ENCODE measurements at regions not wholly inside any gene's neighbourhood (a gene's known extent, or its start where the extent isn't known, plus 50 kb on each side); places are given as distances from the start of the nearest gene placed in this dataset.
"Not testable (repeated sequence)": the region's sequence is repeated elsewhere in the genome, so short reads cannot be mapped to it uniquely, and the experiment has no call there.

DNA sequence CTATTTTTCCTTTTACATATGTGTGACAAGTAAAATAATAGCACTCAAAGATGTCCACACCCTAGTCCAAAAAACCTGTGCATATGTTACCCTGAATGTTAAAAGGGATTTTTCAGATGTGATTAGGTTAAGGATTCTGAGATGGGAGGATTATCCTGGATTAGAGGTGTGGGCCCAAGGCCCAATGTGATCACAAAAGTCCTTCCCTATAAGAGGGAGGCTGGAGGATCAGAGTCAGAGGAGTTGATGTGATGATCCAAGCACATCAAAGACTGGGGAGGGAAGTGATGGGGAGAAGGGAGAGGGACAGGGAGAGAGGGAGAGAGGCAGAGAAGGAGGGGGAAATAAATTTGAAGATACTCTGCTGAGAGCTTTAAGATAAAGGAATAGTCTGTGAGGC is 512.6 kb downstream of the PLOD2 start:
- DNase-seq: no peak

DNA sequence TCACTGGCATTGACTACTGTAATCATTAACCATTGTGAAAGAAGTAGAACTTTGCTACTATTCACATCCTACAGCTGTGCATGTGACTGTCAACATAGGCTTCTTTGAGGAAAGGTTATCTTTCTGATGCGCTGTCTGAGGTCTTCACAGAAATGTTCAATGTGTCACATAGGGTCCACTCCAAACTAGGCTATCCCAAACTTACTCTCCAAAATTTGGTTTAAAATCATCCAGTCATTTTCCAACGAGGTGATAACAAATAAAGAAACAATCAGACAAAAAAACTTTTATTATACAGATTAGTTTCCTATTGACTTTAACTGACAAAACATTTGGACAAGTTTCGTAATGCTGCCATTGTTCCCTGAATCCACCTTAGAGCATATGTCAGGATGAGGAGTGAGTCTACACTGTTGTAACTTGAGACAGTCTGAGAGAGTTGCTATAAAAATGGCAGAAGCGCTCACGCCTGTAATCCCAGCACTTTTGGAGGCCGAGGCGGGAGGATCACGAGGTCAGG is 511.6 kb downstream of the PLOD2 start:
- no peak for DNase-seq

- no peak for DNase-seq
These were observed 510.8 kb downstream of the PLOD2 start for GRCh38 chr3:145650170-145650569.

GRCh38 chr3:145671121-145671520 is 489.9 kb downstream of the PLOD2 start:
- DNase-seq: no peak

DNA sequence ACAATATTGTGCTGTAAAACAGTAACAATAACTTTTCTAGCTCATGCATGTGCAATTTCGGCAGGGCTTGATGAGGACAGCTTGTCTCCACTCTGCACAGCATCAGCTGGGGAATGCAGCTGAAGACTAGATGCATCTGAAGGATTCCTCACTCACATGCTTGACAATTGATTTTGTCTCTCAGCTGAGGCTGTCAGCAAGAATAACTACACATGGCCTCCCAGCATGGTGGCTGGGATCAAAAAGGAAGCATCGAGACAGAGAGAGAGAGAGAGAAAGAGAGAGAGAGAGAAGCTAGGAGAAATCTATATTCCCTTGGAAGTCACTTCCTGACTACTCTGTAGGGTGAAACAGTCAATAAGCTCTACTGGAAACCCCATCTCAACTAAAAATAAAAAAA is 487.1 kb downstream of the PLOD2 start:
- no peak for DNase-seq

GRCh38 chr3:145678401-145678800 is 482.6 kb downstream of the PLOD2 start:
- DNase-seq: no peak

- no peak for DNase-seq
These were observed 479.8 kb downstream of the PLOD2 start for GRCh38 chr3:145681181-145681580.

DNA sequence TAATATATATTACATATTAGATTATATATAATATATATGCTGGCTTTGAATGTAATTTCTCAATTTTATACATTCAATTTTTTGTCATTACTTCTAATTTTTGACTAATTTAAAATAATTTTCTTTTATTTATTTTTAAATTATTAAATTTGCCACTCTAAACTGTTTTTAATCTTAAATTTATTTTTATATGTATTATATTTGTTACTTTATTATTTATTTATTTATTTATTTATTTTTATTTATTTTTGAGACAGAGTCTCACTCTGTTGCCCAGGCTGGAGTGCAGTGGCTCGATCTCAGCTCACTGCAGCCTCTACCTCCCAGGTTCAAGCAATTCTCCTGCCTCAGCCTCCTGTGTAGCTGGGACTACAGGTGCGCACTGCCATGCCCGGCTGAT is 473.0 kb downstream of the PLOD2 start:
- DNase-seq: not testable (repeated sequence)

DNA sequence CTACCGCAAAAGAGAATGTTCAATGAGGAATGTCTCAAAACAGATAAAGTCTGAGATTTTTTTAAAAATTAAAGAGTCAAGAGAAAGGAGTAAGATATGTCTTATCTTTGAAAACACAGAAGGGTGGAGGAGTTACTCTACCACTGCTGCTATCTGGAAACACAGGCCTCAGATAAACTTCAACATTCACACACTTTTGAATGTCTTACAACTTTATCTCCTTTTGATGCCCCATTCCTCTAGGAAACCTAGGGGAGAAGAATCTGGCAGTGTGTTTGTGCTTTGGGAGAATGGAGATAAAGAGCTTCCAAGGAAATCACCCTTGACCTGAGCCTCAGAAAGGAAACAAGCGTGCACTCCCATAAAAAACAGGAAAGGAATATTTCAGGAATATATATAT is 468.2 kb downstream of the PLOD2 start:
- no peak for DNase-seq

DNA sequence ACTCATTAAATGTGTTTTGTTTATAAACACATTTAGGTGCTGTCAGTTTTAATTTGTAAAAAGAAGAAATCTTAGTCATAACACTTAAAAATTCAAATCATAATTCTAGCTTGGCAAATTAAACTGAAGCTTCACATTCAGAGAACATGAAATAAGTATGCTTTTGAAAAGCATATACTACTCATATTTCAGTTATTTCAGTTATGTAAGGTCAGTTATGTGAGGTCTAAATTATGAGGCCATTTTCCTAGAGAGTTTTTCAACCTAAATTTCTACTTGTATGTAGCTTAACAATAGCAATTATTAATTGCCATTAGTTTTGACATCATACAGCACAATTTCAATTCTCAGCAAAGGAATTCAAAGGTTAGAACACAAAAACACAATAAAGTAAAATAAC is 465.0 kb downstream of the PLOD2 start:
- no peak for DNase-seq

DNA sequence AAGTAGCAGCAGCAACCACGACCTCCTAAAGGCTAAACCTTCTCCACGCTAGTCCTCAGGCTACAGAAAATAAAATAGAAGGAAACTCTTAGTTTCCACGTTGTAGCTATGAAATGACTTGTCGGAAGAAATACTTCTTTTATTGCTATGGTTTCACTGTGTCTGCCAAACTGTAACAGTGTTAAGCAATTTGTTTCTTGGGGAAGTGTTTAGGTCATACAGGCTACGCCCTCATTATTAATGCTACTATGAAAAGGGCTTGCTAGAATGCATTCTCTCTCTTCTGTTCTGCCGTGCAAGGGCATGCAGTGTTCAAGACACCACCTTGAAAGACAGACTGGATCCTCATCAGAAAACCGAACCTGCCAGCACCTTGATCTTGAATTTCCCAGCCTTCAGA is 462.7 kb downstream of the PLOD2 start:
- no peak for DNase-seq

DNA sequence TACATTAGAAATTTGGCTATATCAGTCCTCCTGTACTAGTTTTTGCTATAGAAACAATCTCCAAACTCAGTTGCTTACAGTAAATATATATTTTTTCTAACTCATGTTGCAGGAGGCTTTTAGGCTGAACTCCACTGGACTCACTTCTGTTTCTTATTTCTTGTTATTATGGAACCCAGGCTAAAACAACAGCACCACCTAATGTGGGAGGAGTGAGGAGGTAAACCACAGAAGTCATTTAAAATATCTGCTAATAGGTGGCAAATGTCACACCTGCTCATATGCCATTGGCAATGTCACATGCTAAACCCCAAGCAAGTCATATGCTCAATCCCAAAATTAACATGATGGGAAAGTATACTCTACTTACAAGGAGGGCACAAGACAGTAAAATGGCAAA is 462.2 kb downstream of the PLOD2 start:
- no peak for DNase-seq

GRCh38 chr3:145704020-145704419 is 457.0 kb downstream of the PLOD2 start:
- DNase-seq: no peak

GRCh38 chr3:145709779-145710178 is 451.2 kb downstream of the PLOD2 start:
- not testable (repeated sequence) for DNase-seq

DNA sequence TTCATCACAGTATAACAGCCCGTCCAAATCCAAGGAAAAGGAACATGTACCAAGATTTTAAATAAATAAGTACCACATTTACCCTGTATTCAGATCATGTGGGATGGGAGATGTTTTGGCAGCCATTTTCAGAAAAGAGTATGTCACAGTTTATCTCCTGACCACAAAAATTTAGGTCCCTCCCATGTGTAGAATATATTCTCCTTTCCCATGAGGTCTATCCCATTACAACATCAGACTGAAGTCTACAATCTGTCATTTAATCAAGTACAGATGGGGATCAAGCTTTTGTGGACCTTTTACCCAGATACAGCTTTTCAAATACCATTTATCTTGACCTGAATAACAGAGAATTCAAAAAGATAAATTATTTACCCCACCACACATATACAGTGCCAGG is 444.5 kb downstream of the PLOD2 start:
- DNase-seq: no peak

- no peak for DNase-seq
These were observed 441.9 kb downstream of the PLOD2 start for GRCh38 chr3:145719114-145719513.

DNA sequence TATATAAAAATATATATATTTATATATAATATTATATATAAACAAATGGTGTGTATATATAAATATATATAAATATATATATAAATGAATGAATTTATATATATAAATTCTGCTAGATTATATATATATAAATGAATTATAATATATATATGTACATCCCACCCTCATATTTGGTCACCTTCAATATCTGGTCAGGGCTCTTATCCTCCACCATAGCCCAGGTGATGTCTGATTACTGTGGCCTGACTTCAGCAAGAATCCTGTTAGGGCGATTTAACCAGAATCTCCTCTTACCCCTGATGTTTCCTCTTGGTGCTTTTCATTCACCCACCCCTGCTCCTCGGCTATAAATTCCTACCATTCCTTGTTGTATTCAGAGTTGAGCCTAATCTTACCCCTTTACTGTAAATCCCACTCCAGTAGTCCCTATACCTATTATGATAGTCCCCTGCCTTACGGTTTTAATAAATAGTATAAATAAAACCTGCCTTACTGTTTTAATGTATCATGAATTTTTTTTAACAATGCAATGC is 439.6 kb downstream of the PLOD2 start:
- DNase-seq: no peak

DNA sequence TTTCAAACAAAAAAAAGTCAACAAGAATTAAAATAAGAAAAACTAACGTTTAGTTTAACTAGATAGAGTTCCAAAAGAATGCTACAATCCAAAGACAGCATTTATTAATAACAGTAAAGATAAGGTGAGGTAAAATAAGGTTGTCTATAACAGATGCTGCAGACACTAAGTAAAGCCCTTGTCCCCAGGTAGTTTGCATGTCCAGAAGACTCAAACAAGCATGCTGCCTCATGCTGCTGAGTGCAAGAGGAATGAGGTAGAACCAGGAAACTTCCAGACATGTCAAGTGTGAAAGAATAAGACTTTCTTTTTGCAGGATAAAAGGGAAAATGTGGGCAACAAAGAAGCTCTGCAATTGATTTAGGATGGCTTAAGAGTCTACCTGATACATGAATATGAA is 439.2 kb downstream of the PLOD2 start:
- DNase-seq: no peak

GRCh38 chr3:145727476-145727875 is 433.5 kb downstream of the PLOD2 start:
- no peak for DNase-seq

DNA sequence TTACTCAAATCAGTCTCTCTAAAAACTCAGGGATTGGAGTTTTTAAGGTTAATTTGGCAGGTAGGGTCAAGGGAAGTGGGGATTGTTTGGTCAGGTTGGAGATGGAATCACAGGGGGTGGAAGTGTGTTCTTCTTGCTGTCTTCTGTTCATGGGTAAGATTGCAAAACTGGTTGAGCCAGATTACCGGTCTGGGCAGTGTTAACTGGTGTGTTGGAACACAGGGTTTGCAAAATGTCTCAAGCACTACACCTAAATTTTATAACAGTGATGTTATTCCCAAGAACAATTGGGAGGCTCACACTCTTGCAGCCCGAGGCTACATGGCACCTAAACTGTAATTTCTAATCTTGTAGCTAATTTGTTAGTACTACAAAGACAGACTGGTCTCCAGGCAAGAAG is 425.4 kb downstream of the PLOD2 start:
- DNase-seq: no peak

DNA sequence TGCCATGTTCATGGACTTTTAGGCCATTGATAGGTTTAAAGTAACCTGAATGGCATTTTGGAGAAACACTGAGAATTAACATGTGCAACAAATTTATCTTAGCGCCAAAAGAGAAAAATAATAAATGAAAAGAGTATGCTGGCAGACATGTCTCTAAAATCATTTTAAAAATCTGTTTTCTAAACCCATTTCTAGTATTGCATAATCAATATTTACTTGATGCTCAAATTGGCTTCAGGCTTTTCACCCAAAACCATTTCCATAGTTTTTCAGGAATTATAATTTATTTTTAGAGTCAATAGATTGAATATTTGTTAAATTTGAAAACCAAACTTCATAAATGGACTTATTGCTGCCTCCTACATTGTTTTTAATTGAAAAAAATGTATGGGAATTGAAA is 423.0 kb downstream of the PLOD2 start:
- DNase-seq: no peak

GRCh38 chr3:145739926-145740325 is 421.1 kb downstream of the PLOD2 start:
- DNase-seq: no peak

DNA sequence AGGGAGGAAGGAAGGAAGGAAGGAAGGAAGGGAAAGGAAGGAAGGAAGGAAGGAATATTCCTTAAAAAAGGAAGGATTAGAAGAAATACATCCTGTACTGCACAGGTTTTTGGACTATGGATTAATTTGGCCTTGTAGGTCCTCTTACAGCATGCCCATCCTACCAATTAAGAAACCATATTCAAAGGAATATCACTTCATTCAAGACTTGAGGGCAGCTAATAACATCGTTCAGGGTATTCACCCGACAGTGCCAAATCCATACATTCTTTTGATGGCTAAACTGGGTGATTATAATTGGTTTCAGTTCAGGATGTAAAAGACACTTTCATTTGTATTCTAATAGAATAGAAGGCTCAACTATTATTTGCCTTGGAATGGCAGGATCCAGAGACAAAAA is 410.3 kb downstream of the PLOD2 start:
- DNase-seq: no peak

GRCh38 chr3:145752576-145752975 is 408.4 kb downstream of the PLOD2 start:
- no peak for DNase-seq

DNA sequence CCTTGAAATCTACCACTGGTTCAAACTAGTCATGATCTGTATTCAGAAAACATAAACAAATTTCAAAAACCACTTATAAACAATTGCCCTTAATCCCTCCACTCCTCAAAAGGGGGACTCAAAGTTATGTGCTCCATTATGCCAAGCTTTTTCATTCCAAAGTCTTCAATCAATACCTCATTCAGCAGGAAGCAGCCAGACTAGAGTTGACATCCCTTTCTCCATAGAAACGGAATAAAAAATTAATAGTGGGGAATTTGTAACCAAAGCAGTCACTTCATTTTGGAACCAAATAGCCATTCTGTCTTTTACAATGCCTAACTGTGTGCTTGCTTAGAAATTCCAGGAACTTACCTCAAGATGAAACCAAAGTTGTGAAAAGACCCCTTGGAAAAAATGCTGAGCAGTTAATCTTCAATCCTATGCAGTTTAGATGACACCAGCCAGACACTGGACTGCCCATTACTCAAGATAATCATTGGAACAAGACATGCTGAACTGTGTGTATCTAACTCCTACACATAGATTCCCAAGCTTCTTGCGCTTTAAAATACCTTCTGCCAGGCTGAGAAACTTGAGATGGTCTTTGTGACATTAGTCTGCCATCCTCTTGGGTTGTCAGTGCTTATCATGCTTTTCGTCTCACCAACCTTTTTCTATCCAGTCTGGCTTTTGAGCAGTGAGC is 406.2 kb downstream of the PLOD2 start:
- DNase-seq: no peak

Measured in T-helper 1 cell (primary cell).